Lower lobe of right lung (tissue), 2 donors: ENCODE measurements at regions not wholly inside any gene's neighbourhood (a gene's known extent, or its start where the extent isn't known, plus 50 kb on each side); places are given as distances from the start of the nearest gene placed in this dataset.

ENCODE experiments used
- ATAC-seq, 2 donors: fragments of 200-7000 bp; cut with Tn5 transposase; one replicate each; pipeline ENCODE4 v1.9.1; 2020 to 2022; ENCODE audit warnings: mild to moderate bottlenecking in 2 of 2, moderate library complexity in 2 of 2
- DNase-seq: peaks from one replicate; pipeline ENCODE4 v3.0.0-alpha.2; 2020
- H3K27ac ChIP-seq: fragments of 200-600 bp; one replicate; pipeline ENCODE4 v1.8.0; 2022
- H3K27me3 ChIP-seq: fragments of 200-600 bp; one replicate; pipeline ENCODE4 v1.8.0; 2022; ENCODE audit warnings: low read depth
- H3K36me3 ChIP-seq: fragments of 200-600 bp; one replicate; pipeline ENCODE4 v1.8.0; 2022; ENCODE audit warnings: mild to moderate bottlenecking
- H3K4me1 ChIP-seq: fragments of 200-600 bp; one replicate; pipeline ENCODE4 v1.8.0; 2022
- H3K4me3 ChIP-seq: fragments of 200-600 bp; one replicate; pipeline ENCODE4 v1.8.0; 2022; ENCODE audit warnings: mild to moderate bottlenecking
- H3K9me3 ChIP-seq: fragments of 200-600 bp; one replicate; pipeline ENCODE4 v1.8.0; 2022
- CTCF ChIP-seq: fragments of 200-600 bp; IDR thresholded peaks from one replicate; pipeline ENCODE4 v1.8.0; 2022; ENCODE audit warnings: antibody characterized with exemption, mild to moderate bottlenecking
- intact Hi-C: fragments of 100-400 bp; cut with DNase I; formaldehyde crosslinking; loops from one replicate; pipeline ENCODE4 v1.11.0; 2022
- donor health status: DM: no; HTN: yes; CAD: no; lungs with severe emphysema.

- H3K9me3 ChIP-seq, result peaks cover 6% of the 10 kb centered on the region
- H3K36me3 ChIP-seq, result no peaks in the 10 kb centered on the region
- ATAC-seq (no peak), DNase-seq (no peak)
- intact Hi-C loops, result no loop called here
- no peaks in the 10 kb centered on the region for H3K4me1 ChIP-seq
- H3K27me3 ChIP-seq, result no peaks in the 10 kb centered on the region
- TF ChIP-seq CTCF, result no peak
- no peak overlapping the region for H3K27ac ChIP-seq
- H3K4me3 ChIP-seq, result no peak overlapping the region
Observed at GRCh38 chr13:54928071-54928470, 1899.5 kb downstream of the OLFM4 start.

GRCh38 chr13:54934121-54934520, 1905.5 kb downstream of the OLFM4 start:
- no peaks in the 10 kb centered on the region for H3K4me1 ChIP-seq
- DNase-seq, result no peak
- intact Hi-C loops, result no loop called here
- H3K9me3 ChIP-seq, result no peaks in the 10 kb centered on the region
- no peak for TF ChIP-seq CTCF
- H3K4me3 ChIP-seq, result no peak overlapping the region
- no peaks in the 10 kb centered on the region for H3K27me3 ChIP-seq
- no peak for ATAC-seq
- H3K27ac ChIP-seq, result no peak overlapping the region
- no peaks in the 10 kb centered on the region for H3K36me3 ChIP-seq

- H3K4me1 ChIP-seq, result no peaks in the 10 kb centered on the region
- DNase-seq, result no peak
- no peaks in the 10 kb centered on the region for H3K9me3 ChIP-seq
- no peak overlapping the region for H3K27ac ChIP-seq
- no peaks in the 10 kb centered on the region for H3K27me3 ChIP-seq
- no peak for ATAC-seq
- no peak for TF ChIP-seq CTCF
- no peak overlapping the region for H3K4me3 ChIP-seq
- no peaks in the 10 kb centered on the region for H3K36me3 ChIP-seq
- intact Hi-C loops, result no loop called here
Observed at GRCh38 chr13:54945973-54946372, 1917.4 kb downstream of the OLFM4 start.

- no peak for ATAC-seq
- H3K27ac ChIP-seq, result no peak overlapping the region
- H3K36me3 ChIP-seq, result no peaks in the 10 kb centered on the region
- intact Hi-C loops, result no loop called here
- H3K4me1 ChIP-seq, result no peaks in the 10 kb centered on the region
- TF ChIP-seq CTCF, result no peak
- no peaks in the 10 kb centered on the region for H3K27me3 ChIP-seq
- no peak for DNase-seq
- no peaks in the 10 kb centered on the region for H3K9me3 ChIP-seq
- H3K4me3 ChIP-seq, result no peak overlapping the region
Observed at GRCh38 chr13:54949735-54950134, 1921.1 kb downstream of the OLFM4 start.

GRCh38 chr13:54950546-54950945, 1921.9 kb downstream of the OLFM4 start:
- no peak for TF ChIP-seq CTCF

DNA sequence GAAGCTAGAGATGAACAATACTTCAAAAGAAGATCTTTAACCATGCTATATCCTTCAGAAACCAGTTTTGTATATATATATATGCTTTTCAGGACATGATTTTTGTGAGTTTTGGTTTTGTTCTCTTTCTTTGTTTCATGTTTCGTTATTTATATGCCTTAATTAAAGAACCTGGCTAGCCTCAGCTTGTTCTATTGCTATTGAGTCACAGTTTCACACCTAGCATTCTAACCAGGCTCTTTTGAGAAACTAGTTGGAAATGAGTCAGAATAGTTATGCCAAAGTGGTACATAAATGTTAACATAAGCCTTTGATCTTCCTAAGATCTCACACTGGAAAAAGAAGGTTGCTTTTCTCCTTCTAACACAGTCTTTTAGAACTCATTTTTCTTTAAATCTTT, 1925.2 kb downstream of the OLFM4 start:
- intact Hi-C loops, result no loop called here
- DNase-seq, result no peak
- Histone ChIP-seq H3K4me1 (no peaks in the 10 kb centered on the region), H3K36me3 (no peaks in the 10 kb centered on the region), H3K27ac (no peak overlapping the region), H3K27me3 (no peaks in the 10 kb centered on the region), H3K9me3 (no peaks in the 10 kb centered on the region), H3K4me3 (no peak overlapping the region)
- no peak for TF ChIP-seq CTCF
- no peak for ATAC-seq

More at GRCh38 chr13:54950546-54950945, 1921.9 kb downstream of the OLFM4 start:
- Histone ChIP-seq H3K4me3 (no peak overlapping the region), H3K27me3 (no peaks in the 10 kb centered on the region), H3K36me3 (no peaks in the 10 kb centered on the region), H3K9me3 (no peaks in the 10 kb centered on the region), H3K4me1 (no peaks in the 10 kb centered on the region), H3K27ac (no peak overlapping the region)
- DNase-seq, result no peak
- intact Hi-C loops, result no loop called here
- no peak for ATAC-seq
